GM18907 (cell line): ENCODE measurements at regions not wholly inside any gene's neighbourhood (a gene's known extent, or its start where the extent isn't known, plus 50 kb on each side); places are given as distances from the start of the nearest gene placed in this dataset.

ENCODE experiments used
- ATAC-seq: cut with Tn5 transposase; IDR thresholded peaks from one replicate; pipeline ENCODE4 v1.9.1; 2021; ENCODE audit warnings: mild to moderate bottlenecking, moderate library complexity; ENCODE audit not compliant: unreplicated experiment

GRCh38 chr6:167487749-167488664 lies 163.1 kb downstream of the TTLL2 start:
- ATAC-seq: no peak

- no peak for ATAC-seq
Observed at GRCh38 chr6:167491438-167492099, 166.7 kb downstream of the TTLL2 start.

GRCh38 chr6:167492100-167492449 lies 167.2 kb downstream of the TTLL2 start:
- no peak for ATAC-seq

GRCh38 chr6:167493310-167493709 lies 168.4 kb downstream of the TTLL2 start:
- no peak for ATAC-seq

- ATAC-seq: no peak
Observed at GRCh38 chr6:167493976-167494697, 169.3 kb downstream of the TTLL2 start.

- ATAC-seq: no peak
Observed at GRCh38 chr6:167494698-167495435, 170.0 kb downstream of the TTLL2 start.

- no peak for ATAC-seq
Observed at GRCh38 chr6:167495506-167496401, 170.9 kb downstream of the TTLL2 start.

GRCh38 chr6:167496707-167497106 lies 171.8 kb downstream of the TTLL2 start:
- no peak for ATAC-seq

GRCh38 chr6:167497428-167498056 lies 172.7 kb downstream of the TTLL2 start:
- no peak for ATAC-seq

GRCh38 chr6:167499161-167499660 lies 174.3 kb downstream of the TTLL2 start:
- ATAC-seq: no peak

GRCh38 chr6:167500961-167501360 lies 176.1 kb downstream of the TTLL2 start:
- no peak for ATAC-seq

GRCh38 chr6:167501831-167502385 lies 177.0 kb downstream of the TTLL2 start:
- no peak for ATAC-seq

- ATAC-seq: no peak
Observed at GRCh38 chr6:167502471-167502870, 177.6 kb downstream of the TTLL2 start.

- ATAC-seq: no peak
Observed at GRCh38 chr6:167504385-167504961, 179.6 kb downstream of the TTLL2 start.

- ATAC-seq: no peak
Observed at GRCh38 chr6:167505199-167505598, 180.3 kb downstream of the TTLL2 start.

- no peak for ATAC-seq
Observed at GRCh38 chr6:167505782-167506181, 180.9 kb downstream of the TTLL2 start.

GRCh38 chr6:167506443-167507301 lies 181.8 kb downstream of the TTLL2 start:
- no peak for ATAC-seq
